H1 (cell line): ENCODE measurements at regions not wholly inside any gene's neighbourhood (a gene's known extent, or its start where the extent isn't known, plus 50 kb on each side); places are given as distances from the start of the nearest gene placed in this dataset.

Source experiments
- CTCF ChIA-PET: fragments of 300-600 bp; sonication (Branson Sonifier 250); formaldehyde crosslinking; loops from one replicate; lab custom pipeline; 2021; ENCODE audit not compliant: partially characterized antibody; lab: Charles Lee
- POLR2A ChIA-PET: fragments of 300-600 bp; sonication (Branson Sonifier 250); formaldehyde crosslinking; loops from one replicate; lab custom pipeline; 2021; ENCODE audit warnings: inconsistent platforms; ENCODE audit not compliant: partially characterized antibody; lab: Charles Lee
- DNase-seq, 2 experiments: peaks; one replicate each; pipeline versions ENCODE4 v3.0.0 to v3.0.0-alpha.2; 2010 to 2022; ENCODE audit warnings: low spot score in 2 of 2, low read depth in 1 of 2, mixed read lengths in 1 of 2
- FAIRE-seq: peaks from 2 replicates; lab custom pipeline; 2011; peaks lifted over from hg19 to GRCh38; lab: Jason Lieb, UNC
- H2AFZ ChIP-seq: 2 replicates; pipeline ENCODE4 v1.8.1; 2012; ENCODE audit warnings: low read length, inconsistent platforms
- H2AK5ac ChIP-seq: 2 replicates; pipeline ENCODE4 v1.6.1; 2013; ENCODE audit warnings: low read depth, low read length
- H2BK120ac ChIP-seq: replicated peaks from 2 replicates; pipeline ENCODE3; 2013; ENCODE audit warnings: low read depth, low read length, inconsistent platforms
- H2BK12ac ChIP-seq: 2 replicates; pipeline ENCODE4 v1.6.1; 2013; ENCODE audit warnings: low read depth, low read length
- H2BK15ac ChIP-seq: 2 replicates; pipeline ENCODE4 v1.6.1; 2013; ENCODE audit warnings: low read length
- H2BK20ac ChIP-seq: 2 replicates; pipeline ENCODE4 v1.6.1; 2013; ENCODE audit warnings: low read length
- H2BK5ac ChIP-seq: 2 replicates; pipeline ENCODE4 v1.6.1; 2013; ENCODE audit warnings: low read depth, low read length
- H3K14ac ChIP-seq: 2 replicates; pipeline ENCODE4 v1.6.1; 2013; ENCODE audit warnings: inconsistent platforms; ENCODE audit not compliant: insufficient read length
- H3K18ac ChIP-seq: 2 replicates; pipeline ENCODE4 v1.6.1; 2013; ENCODE audit warnings: low read length; ENCODE audit errors: extremely low read depth
- H3K23ac ChIP-seq: 2 replicates; pipeline ENCODE4 v1.6.1; 2013; ENCODE audit warnings: inconsistent platforms; ENCODE audit not compliant: insufficient read length
- H3K23me2 ChIP-seq: 2 replicates; pipeline ENCODE4 v1.6.1; 2013; ENCODE audit warnings: low read depth, low read length
- H3K27ac ChIP-seq: 2 replicates; pipeline ENCODE4 v1.6.1; 2011; ENCODE audit warnings: low read depth, low read length, inconsistent platforms
- H3K27me3 ChIP-seq, 4 experiments: replicated peaks in 1 of 4; 1 replicate in 1 of 4; 2 replicates in 3 of 4; pipeline versions ENCODE4 v1.6.1 to v1.8.1; 2011 to 2013; ENCODE audit warnings: low read length in 3 of 4, mild to moderate bottlenecking in 3 of 4, inconsistent platforms in 2 of 4, mixed read lengths in 2 of 4, moderate library complexity in 1 of 4; ENCODE audit not compliant: control insufficient read depth in 3 of 4, insufficient read depth in 3 of 4; ENCODE audit errors: extremely low read depth in 1 of 4
- H3K36me3 ChIP-seq, 4 experiments: 2 replicates each; pipeline versions ENCODE4 v1.6.1 to v1.8.1; 2011 to 2013; ENCODE audit warnings: mild to moderate bottlenecking in 4 of 4, low read length in 3 of 4, moderate library complexity in 2 of 4, control low read depth in 1 of 4, inconsistent platforms in 1 of 4; ENCODE audit not compliant: insufficient read depth in 4 of 4, control insufficient read depth in 2 of 4
- H3K4ac ChIP-seq: replicated peaks from 2 replicates; pipeline ENCODE3; 2013; ENCODE audit warnings: low read length, low read depth, mixed read lengths, inconsistent platforms; ENCODE audit not compliant: insufficient read length
- H3K4me1 ChIP-seq, 4 experiments: replicated peaks in 1 of 4; 1 replicate in 1 of 4; 2 replicates in 3 of 4; pipeline versions ENCODE4 v1.6.1 to v1.8.1; 2011 to 2013; ENCODE audit warnings: low read length in 3 of 4, inconsistent platforms in 2 of 4, mixed read lengths in 1 of 4; ENCODE audit not compliant: insufficient read depth in 4 of 4, control insufficient read depth in 3 of 4
- H3K4me2 ChIP-seq, 2 experiments: 2 replicates each; pipeline versions ENCODE4 v1.6.1 to v1.8.1; 2011 to 2013; ENCODE audit warnings: low read depth in 2 of 2, low read length in 2 of 2, control low read depth in 1 of 2, inconsistent platforms in 1 of 2, mild to moderate bottlenecking in 1 of 2; ENCODE audit not compliant: insufficient read depth in 1 of 2
- H3K4me3 ChIP-seq, 4 experiments: fragments of 200-600, 300-600 bp in 1 of 4; sonication (generic), shearing (Covaris generic), sonication (Bioruptor Twin) in 1 of 4; 2 replicates each; pipeline versions ENCODE4 v1.5.1 to v1.8.1; 2011 to 2016; ENCODE audit warnings: low read length in 4 of 4, low read depth in 3 of 4, control low read depth in 2 of 4, inconsistent platforms in 2 of 4, mild to moderate bottlenecking in 2 of 4, mixed read lengths in 1 of 4, moderate library complexity in 1 of 4; ENCODE audit not compliant: insufficient read depth in 2 of 4; ENCODE audit errors: extremely low read depth in 1 of 4
- H3K56ac ChIP-seq: replicated peaks from 2 replicates; pipeline ENCODE3; 2013; ENCODE audit warnings: low read depth, mild to moderate bottlenecking, mixed read lengths, low read length, inconsistent platforms; ENCODE audit not compliant: insufficient read length
- H3K79me1 ChIP-seq: 2 replicates; pipeline ENCODE4 v1.6.1; 2013; ENCODE audit warnings: low read depth, low read length, control low read depth
- H3K79me2 ChIP-seq, 2 experiments: 2 replicates each; pipeline versions ENCODE4 v1.6.1 to v1.8.1; 2012 to 2013; ENCODE audit warnings: low read length in 2 of 2, mild to moderate bottlenecking in 2 of 2, inconsistent platforms in 1 of 2; ENCODE audit not compliant: insufficient read depth in 2 of 2, control insufficient read depth in 1 of 2
- H3K9ac ChIP-seq, 4 experiments: replicated peaks in 1 of 4; 1 replicate in 1 of 4; 2 replicates in 3 of 4; pipeline versions ENCODE4 v1.6.1 to v1.8.1; 2011 to 2013; ENCODE audit warnings: low read depth in 3 of 4, low read length in 3 of 4, control low read depth in 2 of 4, mild to moderate bottlenecking in 2 of 4, moderate library complexity in 2 of 4, inconsistent platforms in 1 of 4; ENCODE audit errors: extremely low read depth in 1 of 4
- H3K9me3 ChIP-seq, 2 experiments: 2 replicates each; pipeline versions ENCODE4 v1.6.1 to v1.8.1; 2012 to 2013; ENCODE audit warnings: mild to moderate bottlenecking in 2 of 2, moderate library complexity in 2 of 2, control low read depth in 1 of 2, inconsistent platforms in 1 of 2, low read depth in 1 of 2, low read length in 1 of 2, mixed read lengths in 1 of 2; ENCODE audit not compliant: insufficient read depth in 2 of 2
- H4K20me1 ChIP-seq, 2 experiments: replicated peaks in 1 of 2; 2 replicates each; pipeline versions ENCODE3 to v1.8.1; 2011 to 2013; ENCODE audit warnings: inconsistent platforms in 2 of 2, low read length in 2 of 2, mild to moderate bottlenecking in 1 of 2; ENCODE audit not compliant: insufficient read depth in 2 of 2, control insufficient read depth in 1 of 2
- H4K5ac ChIP-seq: 2 replicates; pipeline ENCODE4 v1.6.1; 2013; ENCODE audit warnings: low read length, low read depth, mixed read lengths, inconsistent platforms; ENCODE audit not compliant: insufficient read length
- H4K8ac ChIP-seq: 2 replicates; pipeline ENCODE4 v1.8.0; 2013; ENCODE audit warnings: mild to moderate bottlenecking, moderate library complexity, low read length, inconsistent platforms; ENCODE audit not compliant: insufficient read depth; ENCODE audit errors: extremely low read depth
- H4K91ac ChIP-seq: replicated peaks from 2 replicates; pipeline ENCODE3; 2013; ENCODE audit warnings: low read length, mixed read lengths, inconsistent platforms; ENCODE audit not compliant: insufficient read length
- ATF2 ChIP-seq: IDR thresholded peaks from 2 replicates; pipeline ENCODE4 v1.6.1; 2012; ENCODE audit warnings: low read length, inconsistent platforms
- BACH1 ChIP-seq: IDR thresholded peaks from 2 replicates; pipeline ENCODE4 v1.6.1; 2012; ENCODE audit warnings: low read length, improper control_type of control experiment
- CBX8 ChIP-seq: fragments of 300-800, 300-1000 bp; sonication (generic); IDR thresholded peaks from 2 replicates; pipeline ENCODE4 v1.7.1; 2016; ENCODE audit warnings: low read depth, low read length, borderline replicate concordance
- CHD2 ChIP-seq: IDR thresholded peaks from 2 replicates; pipeline ENCODE4 v1.6.1; 2012; ENCODE audit warnings: low read length, improper control_type of control experiment
- EP300 ChIP-seq, 2 experiments: IDR thresholded peaks; 1 replicate in 1 of 2; 2 replicates in 1 of 2; pipeline ENCODE4 v1.6.1; 2011 to 2012; ENCODE audit warnings: low read depth in 2 of 2, low read length in 2 of 2, mild to moderate bottlenecking in 2 of 2, borderline replicate concordance in 1 of 2, inconsistent platforms in 1 of 2, moderate library complexity in 1 of 2
- KDM4A ChIP-seq: IDR thresholded peaks from one replicate; pipeline ENCODE4 v1.7.1; 2012; ENCODE audit warnings: low read depth, mild to moderate bottlenecking, moderate library complexity, low read length, inconsistent platforms; ENCODE audit not compliant: severe bottlenecking
- KDM5A ChIP-seq: fragments of 200-600 bp; IDR thresholded peaks from 2 replicates; pipeline ENCODE4 v1.7.1; 2012; ENCODE audit warnings: mild to moderate bottlenecking, low read length, inconsistent platforms, mixed read lengths
- NRF1 ChIP-seq: IDR thresholded peaks from 2 replicates; pipeline ENCODE4 v1.6.1; 2011; ENCODE audit warnings: mild to moderate bottlenecking, low read depth, low read length, improper control_type of control experiment
- SP2 ChIP-seq: IDR thresholded peaks from 2 replicates; pipeline ENCODE4 v1.6.1; 2012; ENCODE audit warnings: mild to moderate bottlenecking, low read length, inconsistent platforms
- SP4 ChIP-seq: IDR thresholded peaks from 2 replicates; pipeline ENCODE4 v1.6.1; 2012; ENCODE audit warnings: low read length, inconsistent platforms
- TAF1 ChIP-seq: IDR thresholded peaks from 2 replicates; pipeline ENCODE4 v1.6.1; 2011; ENCODE audit warnings: mild to moderate bottlenecking, low read depth, low read length
- WGBS, 2 experiments: shearing (Covaris generic) in 1 of 2; methylation state at CpG; one replicate each; pipeline versions ENCODE4 v1.1.6 to v1.1.7; 2013 to 2015; ENCODE audit warnings: low lambda C conversion rate in 2 of 2, mixed read lengths in 2 of 2, inconsistent platforms in 1 of 2, low coverage in 1 of 2, missing lambda C conversion rate in 1 of 2; ENCODE audit not compliant: insufficient replicate concordance in 2 of 2, insufficient coverage in 1 of 2, insufficient read length in 1 of 2; ENCODE audit errors: extremely low coverage in 1 of 2, missing lambda C conversion rate in 1 of 2; 5-methylcytosine and 5-hydroxymethylcytosine counted together

- Histone ChIP-seq H3K4me2 (no peak overlapping the region), H2BK120ac (no peak overlapping the region), H3K9ac (no peak overlapping the region), H3K56ac (no peak overlapping the region), H3K27ac (no peak overlapping the region), H3K23me2 (no peaks in the 10 kb centered on the region), H3K4me3 (no peak overlapping the region), H3K27me3 (no peaks in the 10 kb centered on the region), H4K20me1 (no peaks in the 10 kb centered on the region), H4K8ac (no peak overlapping the region), H3K79me1 (no peaks in the 10 kb centered on the region), H2BK5ac (no peak overlapping the region), H3K36me3 (no peaks in the 10 kb centered on the region), H2BK15ac (no peak overlapping the region), H3K23ac (no peak overlapping the region), H3K4ac (no peak overlapping the region), H3K9me3 (no peaks in the 10 kb centered on the region), H4K91ac (no peak overlapping the region), H2BK12ac (no peak overlapping the region), H2AFZ (no peak overlapping the region), H4K5ac (no peak overlapping the region), H3K18ac (no peak overlapping the region), H3K14ac (no peak overlapping the region), H2AK5ac (no peak overlapping the region), H3K4me1 (no peaks in the 10 kb centered on the region), H2BK20ac (no peak overlapping the region), H3K79me2 (no peaks in the 10 kb centered on the region)
- ChIA-PET POLR2A (no interaction called here), CTCF (interaction anchor here (1.0 to 1.3 kb wide), 4 partner anchors 25 to 356 kb away, joined by 3 to 4 read pairs (median 4); no protein-coding TSS in a partner anchor)
- 93% methylated on average over 2 of the region's 2 CpGs; no CpG with 5 or more reads in 1 of the 2 experiments for WGBS, 2 experiments
- FAIRE-seq: no peak
- DNase-seq: no peak
- TF ChIP-seq ATF2 (no peak), NRF1 (no peak), BACH1 (no peak), KDM5A (no peak), KDM4A (no peak), SP4 (no peak), SP2 (no peak), EP300 (IDR thresholded peaks at IDR 0.05; ENCODE audit: borderline replicate concordance in 1 of 2, low read depth in 2 of 2, low read length in 2 of 2) (no peak), CHD2 (no peak), CBX8 (no peak), TAF1 (no peak)
Observed at GRCh38 chr7:18126281-18126680, 98.6 kb upstream of the PRPS1L1 start.
